Ascending aorta (tissue), 2 donors: ENCODE measurements at regions not wholly inside any gene's neighbourhood (a gene's known extent, or its start where the extent isn't known, plus 50 kb on each side); places are given as distances from the start of the nearest gene placed in this dataset.

ENCODE experiments used
- DNase-seq, 2 donors: peaks; one replicate each; pipeline ENCODE4 v3.0.0-alpha.2; 2019; ENCODE audit warnings: low spot score in 2 of 2
- H3K27ac ChIP-seq, 2 donors: fragments of 200-600 bp; sonication (generic); one replicate each; pipeline ENCODE4 v1.5.1; 2016 to 2017; ENCODE audit warnings: mild to moderate bottlenecking in 1 of 2
- H3K27me3 ChIP-seq: fragments of 200-600 bp; sonication (generic); one replicate; pipeline ENCODE4 v1.5.1; 2017
- H3K36me3 ChIP-seq, 2 donors: fragments of 200-600 bp; sonication (generic); one replicate each; pipeline ENCODE4 v1.5.1; 2016
- H3K4me1 ChIP-seq, 2 donors: fragments of 200-600 bp; sonication (generic); one replicate each; pipeline ENCODE4 v1.5.1; 2016 to 2017; ENCODE audit warnings: mild to moderate bottlenecking in 1 of 2
- H3K4me3 ChIP-seq, 2 donors: fragments of 200-600 bp; sonication (generic); one replicate each; pipeline ENCODE4 v1.5.1; 2016 to 2017; ENCODE audit warnings: mild to moderate bottlenecking in 1 of 2
- H3K9me3 ChIP-seq, 2 donors: fragments of 200-600 bp; sonication (generic); one replicate each; pipeline ENCODE4 v1.5.1; 2016
- CTCF ChIP-seq, 3 experiments: fragments of 200-600 bp in 2 of 3; fragments of 450-650 bp in 1 of 3; sonication (generic) in 2 of 3; IDR thresholded peaks; one replicate each; pipeline ENCODE4 v1.5.1; 2016 to 2019; ENCODE audit warnings: antibody characterized with exemption in 3 of 3, mild to moderate bottlenecking in 1 of 3, moderate library complexity in 1 of 3
- intact Hi-C: fragments of 100-400 bp; cut with DNase I; formaldehyde crosslinking; loops from one replicate; pipeline ENCODE4 v1.15.1; 2023

GRCh38 chr2:35174845-35175244, 1180.7 kb upstream of the CRIM1 start:
- Histone ChIP-seq H3K4me1 (no peaks in the 10 kb centered on the region), H3K9me3 (no peaks in the 10 kb centered on the region), H3K4me3 (no peak overlapping the region), H3K36me3 (no peaks in the 10 kb centered on the region), H3K27me3 (no peaks in the 10 kb centered on the region), H3K27ac (no peak overlapping the region)
- DNase-seq: no peak
- TF ChIP-seq CTCF (IDR thresholded peaks at IDR 0.05): no peak
- intact Hi-C loops: no loop called here

GRCh38 chr2:35172687-35173086, 1182.9 kb upstream of the CRIM1 start:
- no peak overlapping the region for H3K4me3 ChIP-seq
- intact Hi-C loops: no loop called here
- no peak overlapping the region for H3K27ac ChIP-seq
- TF ChIP-seq CTCF (IDR thresholded peaks at IDR 0.05): no peak
- DNase-seq: no peak
- H3K27me3 ChIP-seq: no peaks in the 10 kb centered on the region
- H3K36me3 ChIP-seq: no peaks in the 10 kb centered on the region
- H3K9me3 ChIP-seq: no peaks in the 10 kb centered on the region
- H3K4me1 ChIP-seq: no peaks in the 10 kb centered on the region

GRCh38 chr2:35168351-35168750, 1187.2 kb upstream of the CRIM1 start:
- Histone ChIP-seq H3K4me1 (no peaks in the 10 kb centered on the region), H3K9me3 (no peaks in the 10 kb centered on the region), H3K4me3 (no peak overlapping the region), H3K36me3 (no peaks in the 10 kb centered on the region), H3K27ac (no peak overlapping the region), H3K27me3 (no peaks in the 10 kb centered on the region)
- DNase-seq: no peak
- no peak for TF ChIP-seq CTCF (IDR thresholded peaks at IDR 0.05)
- intact Hi-C loops: no loop called here

- intact Hi-C loops: no loop called here
- no peak overlapping the region for H3K4me3 ChIP-seq
- no peak for DNase-seq
- H3K9me3 ChIP-seq: no peaks in the 10 kb centered on the region
- no peaks in the 10 kb centered on the region for H3K36me3 ChIP-seq
- no peaks in the 10 kb centered on the region for H3K27me3 ChIP-seq
- TF ChIP-seq CTCF (IDR thresholded peaks at IDR 0.05): no peak
- no peaks in the 10 kb centered on the region for H3K4me1 ChIP-seq
- H3K27ac ChIP-seq: no peak overlapping the region
These were observed 1191.6 kb upstream of the CRIM1 start for GRCh38 chr2:35163948-35164347.

- no peaks in the 10 kb centered on the region for H3K4me1 ChIP-seq
These were observed 1194.7 kb upstream of the CRIM1 start for GRCh38 chr2:35160871-35161270.

More at GRCh38 chr2:35160871-35161270, 1194.7 kb upstream of the CRIM1 start:
- Histone ChIP-seq H3K4me3 (no peak overlapping the region), H3K27ac (no peak overlapping the region), H3K27me3 (no peaks in the 10 kb centered on the region), H3K9me3 (no peaks in the 10 kb centered on the region), H3K36me3 (no peaks in the 10 kb centered on the region)
- intact Hi-C loops: no loop called here
- no peak for TF ChIP-seq CTCF (IDR thresholded peaks at IDR 0.05)
- no peak for DNase-seq
